ENCODE measurements at regions not wholly inside any gene's neighbourhood (a gene's known extent, or its start where the extent isn't known, plus 50 kb on each side); places are given as distances from the start of the nearest gene placed in this dataset.

GRCh38 chr13:95360052-95360451 lies 58.8 kb upstream of the ABCC4 start:
- Mint-ChIP-seq H3K9me3 (no peaks in the 10 kb centered on the region), H3K36me3 (no peaks in the 10 kb centered on the region), H3K4me3 (no peak overlapping the region), H3K27me3 (peaks cover 6 to 11% of the 10 kb centered on the region in 2 donors), H3K4me1 (no peaks in the 10 kb centered on the region), H3K27ac (no peak overlapping the region)
- H3K27me3 ChIP-seq (replicated peaks in 1 of 2; ENCODE audit: control insufficient read depth in 2 of 2, extremely low read depth in 1 of 2, insufficient read depth in 2 of 2, low read length in 1 of 2): peaks cover 0 to 7% of the 10 kb centered on the region in 2 experiments
- DNase-seq: no peak
- no peak overlapping the region for H3K27ac ChIP-seq (ENCODE audit: low read length)
- no peaks in the 10 kb centered on the region for H3K9me3 ChIP-seq
- H3K36me3 ChIP-seq (ENCODE audit: control insufficient read depth in 2 of 2, extremely low read depth in 1 of 2, insufficient read depth in 1 of 2, low read length in 1 of 2): no peaks in the 10 kb centered on the region
- no CpG with 5 or more reads among the region's 3 CpGs for WGBS (ENCODE audit: insufficient coverage)
- H3K4me3 ChIP-seq (ENCODE audit: control insufficient read depth in 1 of 2, extremely low read depth in 1 of 2, low read length in 1 of 2): no peak overlapping the region
- CTCF ChIA-PET: no interaction called here
- POLR2A ChIA-PET: no interaction called here
- ATAC-seq (replicated peaks in 1 of 4): no peak
- H3K4me1 ChIP-seq (ENCODE audit: control insufficient read depth in 1 of 2, extremely low read depth in 1 of 2, insufficient read depth in 2 of 2, low read length in 2 of 2): no peaks in the 10 kb centered on the region

DNA sequence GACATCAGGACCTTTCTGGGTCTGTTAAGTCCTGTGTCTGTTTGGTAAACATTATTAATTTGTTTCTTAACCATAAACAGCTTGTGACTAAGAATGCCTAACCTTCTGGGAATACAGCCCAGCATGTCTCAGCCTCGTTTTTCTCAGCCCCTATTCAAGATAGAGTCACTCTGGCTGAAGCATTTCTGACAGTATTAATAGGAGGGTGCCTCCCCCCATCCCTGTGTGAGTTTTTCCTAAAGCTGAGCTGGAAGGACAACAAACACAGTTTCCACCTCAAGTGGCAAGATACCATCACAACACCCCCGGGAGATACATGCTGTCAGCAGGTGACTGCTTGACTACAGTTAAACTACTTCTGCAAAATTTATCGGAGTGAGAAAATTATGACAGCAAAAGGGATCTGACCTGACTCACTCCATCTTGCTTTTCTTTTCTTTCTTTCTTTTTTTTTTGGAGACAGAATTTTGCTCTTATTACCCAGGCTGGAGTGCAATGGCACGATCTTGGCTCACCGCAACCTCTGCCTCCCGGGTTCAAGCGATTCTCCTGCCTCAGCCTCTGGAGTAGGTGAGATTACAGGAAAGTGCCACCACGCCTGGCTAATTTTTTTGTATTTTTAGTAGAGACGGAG lies 59.3 kb upstream of the ABCC4 start:
- no peak overlapping the region for H3K27ac ChIP-seq (ENCODE audit: low read length)
- CTCF ChIA-PET: no interaction called here
- Mint-ChIP-seq H3K4me1 (no peaks in the 10 kb centered on the region), H3K27me3 (peaks cover 6 to 11% of the 10 kb centered on the region in 2 donors), H3K27ac (no peak overlapping the region), H3K9me3 (no peaks in the 10 kb centered on the region), H3K4me3 (no peak overlapping the region), H3K36me3 (no peaks in the 10 kb centered on the region)
- H3K4me3 ChIP-seq (ENCODE audit: control insufficient read depth in 1 of 2, extremely low read depth in 1 of 2, low read length in 1 of 2): no peak overlapping the region
- ATAC-seq (replicated peaks in 1 of 4) (no peak), DNase-seq (no peak)
- H3K27me3 ChIP-seq (replicated peaks in 1 of 2; ENCODE audit: control insufficient read depth in 2 of 2, extremely low read depth in 1 of 2, insufficient read depth in 2 of 2, low read length in 1 of 2): peaks cover 0 to 7% of the 10 kb centered on the region in 2 experiments
- WGBS (ENCODE audit: insufficient coverage): 87% methylated on average over 3 of the region's 9 CpGs
- POLR2A ChIA-PET: no interaction called here
- H3K4me1 ChIP-seq (ENCODE audit: control insufficient read depth in 1 of 2, extremely low read depth in 1 of 2, insufficient read depth in 2 of 2, low read length in 2 of 2): no peaks in the 10 kb centered on the region
- no peaks in the 10 kb centered on the region for H3K9me3 ChIP-seq
- no peaks in the 10 kb centered on the region for H3K36me3 ChIP-seq (ENCODE audit: control insufficient read depth in 2 of 2, extremely low read depth in 1 of 2, insufficient read depth in 1 of 2, low read length in 1 of 2)

- POLR2A ChIA-PET: no interaction called here
- no peaks in the 10 kb centered on the region for H3K9me3 Mint-ChIP-seq
- no peaks in the 10 kb centered on the region for H3K4me1 ChIP-seq (ENCODE audit: control insufficient read depth in 1 of 2, extremely low read depth in 1 of 2, insufficient read depth in 2 of 2, low read length in 2 of 2)
- no peaks in the 10 kb centered on the region for H3K36me3 ChIP-seq (ENCODE audit: control insufficient read depth in 2 of 2, extremely low read depth in 1 of 2, insufficient read depth in 1 of 2, low read length in 1 of 2)
- no peak overlapping the region for H3K27ac Mint-ChIP-seq
- H3K27ac ChIP-seq (ENCODE audit: low read length): no peak overlapping the region
- H3K4me3 Mint-ChIP-seq: no peak overlapping the region
- H3K4me3 ChIP-seq (ENCODE audit: control insufficient read depth in 1 of 2, extremely low read depth in 1 of 2, low read length in 1 of 2): no peak overlapping the region
- no peaks in the 10 kb centered on the region for H3K4me1 Mint-ChIP-seq
- DNase-seq (no peak), ATAC-seq (replicated peaks in 1 of 4) (no peak)
- CTCF ChIA-PET: no interaction called here
- peaks cover 0 to 7% of the 10 kb centered on the region in 2 experiments for H3K27me3 ChIP-seq (replicated peaks in 1 of 2; ENCODE audit: control insufficient read depth in 2 of 2, extremely low read depth in 1 of 2, insufficient read depth in 2 of 2, low read length in 1 of 2)
- H3K36me3 Mint-ChIP-seq: no peaks in the 10 kb centered on the region
- no peaks in the 10 kb centered on the region for H3K9me3 ChIP-seq
- 20% methylated on average over 1 of the region's 3 CpGs for WGBS (ENCODE audit: insufficient coverage)
- peaks cover 6 to 11% of the 10 kb centered on the region in 2 donors for H3K27me3 Mint-ChIP-seq
These were observed 60.4 kb upstream of the ABCC4 start for GRCh38 chr13:95361686-95362085.

DNA sequence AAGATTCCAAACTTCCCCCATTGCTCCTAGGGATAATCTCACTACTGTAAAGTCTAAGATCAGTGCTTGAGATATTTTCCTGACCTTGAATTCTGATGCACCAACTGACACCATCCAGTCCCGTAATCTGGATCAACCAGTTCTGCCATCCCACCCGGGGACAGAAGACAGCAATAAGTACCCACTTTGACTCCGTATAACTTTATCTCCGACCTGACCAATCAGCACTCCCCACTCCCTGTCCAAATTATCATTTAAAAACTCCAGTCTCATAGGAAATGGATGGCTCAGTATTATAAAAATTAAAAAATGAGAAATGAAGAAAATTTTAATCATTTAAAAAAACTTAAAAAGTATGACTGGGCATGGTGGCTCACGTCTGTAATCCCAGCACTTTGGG lies 61.4 kb upstream of the ABCC4 start:
- H3K36me3 ChIP-seq (ENCODE audit: control insufficient read depth in 2 of 2, extremely low read depth in 1 of 2, insufficient read depth in 1 of 2, low read length in 1 of 2): no peaks in the 10 kb centered on the region
- H3K4me1 ChIP-seq (ENCODE audit: control insufficient read depth in 1 of 2, extremely low read depth in 1 of 2, insufficient read depth in 2 of 2, low read length in 2 of 2): no peaks in the 10 kb centered on the region
- Mint-ChIP-seq H3K4me3 (no peak overlapping the region), H3K27ac (no peak overlapping the region), H3K9me3 (no peaks in the 10 kb centered on the region), H3K36me3 (no peaks in the 10 kb centered on the region), H3K27me3 (peaks cover 6 to 15% of the 10 kb centered on the region in 2 donors), H3K4me1 (no peaks in the 10 kb centered on the region)
- ATAC-seq (replicated peaks in 1 of 4) (no peak), DNase-seq (no peak)
- H3K27ac ChIP-seq (ENCODE audit: low read length): no peak overlapping the region
- H3K27me3 ChIP-seq (replicated peaks in 1 of 2; ENCODE audit: control insufficient read depth in 2 of 2, extremely low read depth in 1 of 2, insufficient read depth in 2 of 2, low read length in 1 of 2): peaks cover 0 to 11% of the 10 kb centered on the region in 2 experiments
- no peaks in the 10 kb centered on the region for H3K9me3 ChIP-seq
- ChIA-PET CTCF (no interaction called here), POLR2A (no interaction called here)
- no CpG with 5 or more reads among the region's 5 CpGs for WGBS (ENCODE audit: insufficient coverage)
- H3K4me3 ChIP-seq (ENCODE audit: control insufficient read depth in 1 of 2, extremely low read depth in 1 of 2, low read length in 1 of 2): no peak overlapping the region

- WGBS (ENCODE audit: insufficient coverage): no CpG with 5 or more reads among the region's 6 CpGs
- Mint-ChIP-seq H3K9me3 (no peaks in the 10 kb centered on the region), H3K4me1 (no peaks in the 10 kb centered on the region), H3K36me3 (no peaks in the 10 kb centered on the region), H3K27me3 (peaks cover 3 to 7% of the 10 kb centered on the region in 2 donors), H3K4me3 (no peak overlapping the region), H3K27ac (no peak overlapping the region)
- CTCF ChIA-PET: no interaction called here
- H3K9me3 ChIP-seq: no peaks in the 10 kb centered on the region
- H3K4me3 ChIP-seq (ENCODE audit: control insufficient read depth in 1 of 2, extremely low read depth in 1 of 2, low read length in 1 of 2): no peak overlapping the region
- no peak for ATAC-seq (replicated peaks in 1 of 4)
- H3K27ac ChIP-seq (ENCODE audit: low read length): no peak overlapping the region
- H3K36me3 ChIP-seq (ENCODE audit: control insufficient read depth in 2 of 2, extremely low read depth in 1 of 2, insufficient read depth in 1 of 2, low read length in 1 of 2): no peaks in the 10 kb centered on the region
- DNase-seq: no peak
- POLR2A ChIA-PET: no interaction called here
- H3K4me1 ChIP-seq (ENCODE audit: control insufficient read depth in 1 of 2, extremely low read depth in 1 of 2, insufficient read depth in 2 of 2, low read length in 2 of 2): no peaks in the 10 kb centered on the region
- peaks cover 0 to 8% of the 10 kb centered on the region in 2 experiments for H3K27me3 ChIP-seq (replicated peaks in 1 of 2; ENCODE audit: control insufficient read depth in 2 of 2, extremely low read depth in 1 of 2, insufficient read depth in 2 of 2, low read length in 1 of 2)
These were observed 66.1 kb upstream of the ABCC4 start for GRCh38 chr13:95367309-95367843.

DNA sequence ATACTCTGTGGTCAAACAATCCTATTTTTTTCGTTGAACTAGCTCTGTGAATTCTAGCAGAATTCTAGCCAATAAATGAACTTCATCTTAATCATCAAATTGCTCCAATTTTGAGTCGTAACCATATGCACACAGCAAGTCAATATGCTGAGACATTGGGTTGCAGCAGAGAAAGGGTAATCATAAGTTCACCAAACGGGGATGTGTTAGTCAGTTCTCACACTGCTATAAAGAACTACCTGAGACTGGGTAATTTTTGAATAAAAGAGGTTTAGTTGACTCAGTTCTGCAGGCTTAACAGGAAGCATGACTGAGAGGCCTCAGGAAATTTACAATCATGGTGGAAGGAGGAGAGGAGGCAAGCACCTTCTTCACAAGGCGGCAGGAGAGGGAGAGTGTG lies 67.7 kb upstream of the ABCC4 start:
- Histone ChIP-seq H3K27ac (ENCODE audit: low read length) (no peak overlapping the region), H3K36me3 (ENCODE audit: control insufficient read depth in 2 of 2, extremely low read depth in 1 of 2, insufficient read depth in 1 of 2, low read length in 1 of 2) (no peaks in the 10 kb centered on the region), H3K4me3 (ENCODE audit: control insufficient read depth in 1 of 2, extremely low read depth in 1 of 2, low read length in 1 of 2) (no peak overlapping the region), H3K4me1 (ENCODE audit: control insufficient read depth in 1 of 2, extremely low read depth in 1 of 2, insufficient read depth in 2 of 2, low read length in 2 of 2) (no peaks in the 10 kb centered on the region), H3K27me3 (replicated peaks in 1 of 2; ENCODE audit: control insufficient read depth in 2 of 2, extremely low read depth in 1 of 2, insufficient read depth in 2 of 2, low read length in 1 of 2) (peaks cover 0 to 6% of the 10 kb centered on the region in 2 experiments), H3K9me3 (no peaks in the 10 kb centered on the region)
- Mint-ChIP-seq H3K27me3 (peaks cover 3 to 4% of the 10 kb centered on the region in 2 donors), H3K4me1 (no peaks in the 10 kb centered on the region), H3K4me3 (no peak overlapping the region), H3K9me3 (no peaks in the 10 kb centered on the region), H3K27ac (no peak overlapping the region), H3K36me3 (no peaks in the 10 kb centered on the region)
- ATAC-seq (replicated peaks in 1 of 4) (no peak), DNase-seq (no peak)
- WGBS (ENCODE audit: insufficient coverage): no CpG with 5 or more reads among the region's 4 CpGs
- ChIA-PET POLR2A (no interaction called here), CTCF (no interaction called here)
